Right lobe of liver (tissue), 6 donors: ENCODE measurements at regions not wholly inside any gene's neighbourhood (a gene's known extent, or its start where the extent isn't known, plus 50 kb on each side); places are given as distances from the start of the nearest gene placed in this dataset.

Experiments used
- ATAC-seq, 4 donors: fragments of 200-7000 bp; cut with Tn5 transposase; one replicate each; pipeline ENCODE4 v1.9.1; 2020; ENCODE audit warnings: mild to moderate bottlenecking in 4 of 4, moderate library complexity in 4 of 4
- DNase-seq, 3 donors: peaks; one replicate each; pipeline ENCODE4 v3.0.0-alpha.2; 2020
- H3K27ac ChIP-seq, 3 donors: fragments of 200-600 bp; one replicate each; pipeline ENCODE4 v1.8.0; 2022
- H3K27me3 ChIP-seq, 2 donors: fragments of 200-600 bp; one replicate each; pipeline ENCODE4 v1.8.0; 2022
- H3K36me3 ChIP-seq, 4 donors: fragments of 200-600 bp; sonication (generic) in 1 of 4; one replicate each; pipeline versions ENCODE4 v1.5.1 to v1.8.0; 2017 to 2022; ENCODE audit warnings: control low read depth in 1 of 4
- H3K4me1 ChIP-seq, 4 donors: fragments of 200-600 bp; sonication (generic) in 1 of 4; one replicate each; pipeline versions ENCODE4 v1.5.1 to v1.8.0; 2017 to 2022; ENCODE audit warnings: control low read depth in 1 of 4
- H3K4me3 ChIP-seq, 3 donors: fragments of 200-600 bp; one replicate each; pipeline ENCODE4 v1.8.0; 2022
- H3K9me3 ChIP-seq, 4 donors: fragments of 200-600 bp; sonication (generic) in 1 of 4; one replicate each; pipeline versions ENCODE4 v1.5.1 to v1.8.0; 2017 to 2022; ENCODE audit warnings: control low read depth in 1 of 4
- POLR2A ChIP-seq: fragments of 450-650 bp; IDR thresholded peaks from one replicate; pipeline ENCODE4 v1.6.1; 2017; ENCODE audit warnings: antibody characterized with exemption, mild to moderate bottlenecking
- WGBS: methylation state at CpG from one replicate; pipeline ENCODE4 v1.1.6; 2018; ENCODE audit warnings: low coverage, low lambda C conversion rate; ENCODE audit not compliant: insufficient coverage; ENCODE audit errors: missing lambda C conversion rate; 5-methylcytosine and 5-hydroxymethylcytosine counted together
- intact Hi-C, 2 donors: fragments of 100-400 bp; cut with DNase I; formaldehyde crosslinking; loops; one replicate each; pipeline versions ENCODE4 v1.11.2 to v1.14.1; 2022
- TF ChIP-seq, protein P1 (sequence below), 4 donors: fragments of 200-600 bp in 3 of 4; fragments of 450-650 bp in 1 of 4; IDR thresholded peaks; one replicate each; pipeline versions ENCODE4 v1.5.1 to v1.8.0; 2016 to 2022; ENCODE audit warnings: antibody characterized with exemption in 4 of 4, mild to moderate bottlenecking in 2 of 4
- donor health status: DM: no; HTN: yes; CAD: no.
- donor health status: DM: no; HTN: no; CAD: no.
- donor health status: DM: no; HTN: no; CAD: no.
- donor health status: DM: no; HTN: yes; CAD: no.
- donor health status: DM: no; HTN: yes; CAD: no.

DNA sequence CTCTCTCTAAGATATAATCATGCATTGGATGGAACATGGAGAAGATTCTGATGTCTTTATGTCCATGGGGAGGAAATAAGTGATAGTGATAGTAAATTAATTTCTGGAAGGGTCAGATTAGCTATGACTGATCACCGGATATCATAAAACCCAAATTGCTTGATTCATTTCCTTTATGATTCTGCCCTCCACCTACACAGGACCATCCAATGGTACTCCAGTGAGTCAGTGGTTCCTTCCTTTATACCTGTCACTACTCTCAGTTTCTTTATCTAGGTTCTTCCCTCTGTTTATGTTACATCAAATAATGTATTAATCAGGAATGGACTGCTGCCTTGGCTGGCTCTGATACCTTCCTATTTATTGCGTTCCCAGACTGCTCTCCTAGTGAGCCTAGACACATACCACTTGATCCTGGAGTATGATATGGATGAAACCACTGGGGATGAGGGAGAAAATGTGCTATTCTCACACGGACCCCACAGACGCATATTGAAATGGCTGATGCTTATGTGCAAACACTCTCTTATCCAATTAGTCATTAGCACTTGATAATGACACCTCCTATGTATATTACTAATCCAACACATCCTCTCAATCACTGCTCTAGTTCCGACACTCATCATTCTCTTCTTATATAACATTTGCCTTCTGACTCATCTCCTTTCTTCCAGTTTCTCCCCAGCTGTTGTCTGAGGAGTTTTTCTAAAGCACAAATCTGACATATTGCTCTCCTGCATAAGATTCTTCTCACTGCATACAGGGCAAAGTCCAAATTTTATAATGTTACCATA is 315.6 kb downstream of the INSIG2 start:
- DNase-seq, result no peak
- TF ChIP-seq POLR2A, result no peak
- TF ChIP-seq, protein P1, sequence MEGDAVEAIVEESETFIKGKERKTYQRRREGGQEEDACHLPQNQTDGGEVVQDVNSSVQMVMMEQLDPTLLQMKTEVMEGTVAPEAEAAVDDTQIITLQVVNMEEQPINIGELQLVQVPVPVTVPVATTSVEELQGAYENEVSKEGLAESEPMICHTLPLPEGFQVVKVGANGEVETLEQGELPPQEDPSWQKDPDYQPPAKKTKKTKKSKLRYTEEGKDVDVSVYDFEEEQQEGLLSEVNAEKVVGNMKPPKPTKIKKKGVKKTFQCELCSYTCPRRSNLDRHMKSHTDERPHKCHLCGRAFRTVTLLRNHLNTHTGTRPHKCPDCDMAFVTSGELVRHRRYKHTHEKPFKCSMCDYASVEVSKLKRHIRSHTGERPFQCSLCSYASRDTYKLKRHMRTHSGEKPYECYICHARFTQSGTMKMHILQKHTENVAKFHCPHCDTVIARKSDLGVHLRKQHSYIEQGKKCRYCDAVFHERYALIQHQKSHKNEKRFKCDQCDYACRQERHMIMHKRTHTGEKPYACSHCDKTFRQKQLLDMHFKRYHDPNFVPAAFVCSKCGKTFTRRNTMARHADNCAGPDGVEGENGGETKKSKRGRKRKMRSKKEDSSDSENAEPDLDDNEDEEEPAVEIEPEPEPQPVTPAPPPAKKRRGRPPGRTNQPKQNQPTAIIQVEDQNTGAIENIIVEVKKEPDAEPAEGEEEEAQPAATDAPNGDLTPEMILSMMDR (IDR thresholded peaks at IDR 0.05), result no peak
- Histone ChIP-seq H3K36me3 (no peaks in the 10 kb centered on the region), H3K4me3 (no peak overlapping the region), H3K9me3 (no peaks in the 10 kb centered on the region), H3K4me1 (no peaks in the 10 kb centered on the region), H3K27me3 (no peaks in the 10 kb centered on the region), H3K27ac (no peak overlapping the region)
- WGBS, result 50% methylated on average over 3 of the region's 5 CpGs
- intact Hi-C loops, result no loop called here
- ATAC-seq, result no peak

DNA sequence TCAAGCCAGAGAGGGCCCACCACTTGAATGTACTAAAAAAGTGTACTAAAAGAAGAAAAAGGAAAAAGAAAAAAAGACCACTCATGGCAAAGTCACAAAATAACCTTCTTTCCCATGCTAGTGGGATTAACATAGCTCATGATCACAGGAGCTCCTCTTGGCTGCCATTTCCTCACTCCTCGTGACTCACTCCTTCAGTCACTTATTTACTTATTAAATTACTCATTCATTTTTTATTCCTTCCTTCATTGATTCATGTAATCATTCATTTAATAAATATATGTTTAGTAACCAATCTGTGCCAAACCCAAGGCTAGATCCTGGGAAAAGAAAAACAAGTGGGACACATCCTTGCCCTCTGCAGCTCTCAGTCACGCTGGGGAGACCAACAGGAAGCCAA is 300.5 kb downstream of the INSIG2 start:
- no peak for DNase-seq
- TF ChIP-seq, protein P1 (IDR thresholded peaks at IDR 0.05), result no peak
- TF ChIP-seq POLR2A, result no peak
- H3K36me3 ChIP-seq, result no peaks in the 10 kb centered on the region
- no peak overlapping the region for H3K27ac ChIP-seq
- no peaks in the 10 kb centered on the region for H3K27me3 ChIP-seq
- intact Hi-C loops, result no loop called here
- no peaks in the 10 kb centered on the region for H3K9me3 ChIP-seq
- no peak for ATAC-seq
- no peak overlapping the region for H3K4me3 ChIP-seq
- no peaks in the 10 kb centered on the region for H3K4me1 ChIP-seq
- WGBS, result 67% methylated on average over 2 of the region's 2 CpGs

DNA sequence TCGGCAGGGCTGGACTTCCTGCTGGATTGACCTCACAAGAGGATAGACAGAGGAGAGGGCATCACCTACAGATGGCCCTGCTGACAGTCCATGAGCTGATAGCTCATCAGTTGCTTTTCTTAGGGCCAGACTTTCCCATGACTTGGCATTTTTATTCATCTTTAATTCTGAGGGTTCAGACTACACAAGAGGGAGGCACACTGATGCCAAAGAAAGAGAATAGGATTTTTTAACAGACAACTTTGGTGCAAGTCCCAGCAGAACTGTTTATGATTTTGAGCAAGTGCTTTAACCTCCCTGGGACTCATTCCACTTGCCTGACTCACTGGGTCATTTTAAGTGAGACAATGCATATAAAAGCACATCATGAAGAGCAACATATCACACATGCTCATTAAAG is 299.2 kb downstream of the INSIG2 start:
- TF ChIP-seq, protein P1 (IDR thresholded peaks at IDR 0.05), result no peak
- no peak for TF ChIP-seq POLR2A
- Histone ChIP-seq H3K27ac (no peak overlapping the region), H3K9me3 (no peaks in the 10 kb centered on the region), H3K36me3 (no peaks in the 10 kb centered on the region), H3K4me1 (no peaks in the 10 kb centered on the region), H3K27me3 (no peaks in the 10 kb centered on the region), H3K4me3 (no peak overlapping the region)
- intact Hi-C loops, result no loop called here
- DNase-seq, result no peak
- WGBS, result no CpG with 5 or more reads among the region's 1 CpG
- peak in 1 of 4 donors; percentile 18 for ATAC-seq

DNA sequence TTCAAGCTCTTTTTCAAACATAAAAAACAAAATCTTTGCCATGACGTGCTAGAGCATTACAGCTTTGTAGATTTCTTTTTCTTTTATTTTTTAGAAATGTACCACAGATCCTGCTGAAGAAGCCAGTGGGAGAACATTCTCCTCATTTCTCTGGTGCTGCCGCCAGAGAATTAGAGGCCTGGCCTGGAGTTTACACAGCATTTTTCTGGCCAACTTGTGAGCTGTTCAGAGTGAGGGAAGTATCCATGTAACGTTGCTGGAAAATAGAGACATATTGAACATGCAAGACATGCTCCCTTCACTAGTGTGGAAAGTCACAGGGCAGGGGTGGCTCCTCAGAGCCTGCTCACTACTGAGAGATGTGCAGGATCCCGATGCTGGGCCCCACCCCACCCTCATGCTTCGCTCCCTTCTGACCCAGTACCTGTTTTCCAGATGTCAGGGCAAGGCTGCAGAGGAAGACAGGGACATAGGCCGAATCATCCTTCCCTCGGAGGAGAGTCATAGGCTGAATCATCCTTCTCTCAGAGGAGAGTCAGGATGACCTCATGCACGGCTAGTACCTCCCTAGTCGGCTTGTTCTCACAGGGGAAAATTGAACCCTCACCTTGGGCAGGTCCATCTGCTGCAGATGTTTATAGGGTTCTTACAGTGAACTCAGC is 298.5 kb downstream of the INSIG2 start:
- no peak overlapping the region for H3K27ac ChIP-seq
- DNase-seq, result no peak
- intact Hi-C loops, result no loop called here
- H3K27me3 ChIP-seq, result no peaks in the 10 kb centered on the region
- no peak overlapping the region for H3K4me3 ChIP-seq
- H3K4me1 ChIP-seq, result no peaks in the 10 kb centered on the region
- no peaks in the 10 kb centered on the region for H3K9me3 ChIP-seq
- H3K36me3 ChIP-seq, result no peaks in the 10 kb centered on the region
- ATAC-seq, result no peak
- TF ChIP-seq, protein P1 (IDR thresholded peaks at IDR 0.05), result no peak
- TF ChIP-seq POLR2A, result no peak
- WGBS, result 73% methylated on average over 7 of the region's 9 CpGs
